H9 (cell line): ENCODE measurements at regions not wholly inside any gene's neighbourhood (a gene's known extent, or its start where the extent isn't known, plus 50 kb on each side); places are given as distances from the start of the nearest gene placed in this dataset.

Source experiments
- DNase-seq: peaks from one replicate; pipeline ENCODE4 v3.0.0-alpha.2; 2017
- H2AFZ ChIP-seq: one replicate; pipeline ENCODE4 v1.6.1; 2013; ENCODE audit warnings: mild to moderate bottlenecking, low read length, control low read depth, moderate library complexity
- H2AK5ac ChIP-seq: 2 replicates; pipeline ENCODE4 v1.6.1; 2013; ENCODE audit warnings: low read length, control low read depth, mixed read lengths; ENCODE audit not compliant: insufficient read length
- H2BK120ac ChIP-seq: one replicate; pipeline ENCODE4 v1.6.1; 2013; ENCODE audit warnings: low read depth, mild to moderate bottlenecking, low read length, control low read depth, inconsistent platforms; ENCODE audit not compliant: poor library complexity, severe bottlenecking
- H2BK12ac ChIP-seq: 2 replicates; pipeline ENCODE4 v1.6.1; 2013; ENCODE audit warnings: low read length, control low read depth, mixed read lengths, low read depth; ENCODE audit not compliant: insufficient read length
- H2BK15ac ChIP-seq: 2 replicates; pipeline ENCODE4 v1.6.1; 2013; ENCODE audit warnings: low read depth, low read length, control low read depth
- H2BK20ac ChIP-seq: one replicate; pipeline ENCODE4 v1.6.1; 2013; ENCODE audit warnings: low read depth, mild to moderate bottlenecking, low read length, control low read depth, inconsistent platforms; ENCODE audit not compliant: poor library complexity, severe bottlenecking
- H2BK5ac ChIP-seq: 2 replicates; pipeline ENCODE4 v1.6.1; 2013; ENCODE audit warnings: low read length, control low read depth, mixed read lengths; ENCODE audit not compliant: insufficient read length
- H3K14ac ChIP-seq: 2 replicates; pipeline ENCODE4 v1.6.1; 2013; ENCODE audit warnings: low read length, control low read depth; ENCODE audit not compliant: insufficient read depth
- H3K18ac ChIP-seq: 2 replicates; pipeline ENCODE4 v1.6.1; 2013; ENCODE audit warnings: low read depth, mild to moderate bottlenecking, mixed read lengths, low read length, control low read depth; ENCODE audit not compliant: insufficient read length
- H3K23ac ChIP-seq: 2 replicates; pipeline ENCODE4 v1.6.1; 2013; ENCODE audit warnings: low read length, control low read depth, mixed read lengths, low read depth; ENCODE audit not compliant: insufficient read length
- H3K23me2 ChIP-seq: 2 replicates; pipeline ENCODE4 v1.6.1; 2013; ENCODE audit warnings: low read depth, mild to moderate bottlenecking, mixed read lengths, low read length, control low read depth; ENCODE audit not compliant: insufficient read length, poor library complexity, severe bottlenecking
- H3K27ac ChIP-seq: 2 replicates; pipeline ENCODE4 v1.5.1; 2013; ENCODE audit warnings: low read length, control low read depth, mixed read lengths, low read depth; ENCODE audit not compliant: insufficient read length
- H3K27me3 ChIP-seq: 2 replicates; pipeline ENCODE4 v1.6.1; 2013; ENCODE audit warnings: low read length, control low read depth, inconsistent platforms; ENCODE audit not compliant: insufficient read depth
- H3K4ac ChIP-seq: 2 replicates; pipeline ENCODE4 v1.6.1; 2013; ENCODE audit warnings: low read depth, mild to moderate bottlenecking, control low read depth, inconsistent platforms, low read length, moderate library complexity
- H3K4me1 ChIP-seq: 2 replicates; pipeline ENCODE4 v1.6.1; 2013; ENCODE audit warnings: low read length, control low read depth, inconsistent platforms; ENCODE audit not compliant: insufficient read depth
- H3K4me2 ChIP-seq: 2 replicates; pipeline ENCODE4 v1.6.1; 2013; ENCODE audit warnings: low read length, control low read depth, mixed read lengths; ENCODE audit not compliant: insufficient read length, insufficient read depth
- H3K56ac ChIP-seq: 2 replicates; pipeline ENCODE4 v1.6.1; 2013; ENCODE audit warnings: low read depth, mild to moderate bottlenecking, mixed read lengths, low read length, control low read depth; ENCODE audit not compliant: insufficient read length
- H3K79me1 ChIP-seq: 2 replicates; pipeline ENCODE4 v1.6.1; 2013; ENCODE audit warnings: low read depth, mild to moderate bottlenecking, moderate library complexity, low read length, control low read depth, inconsistent platforms; ENCODE audit not compliant: insufficient read depth, poor library complexity, severe bottlenecking
- H3K79me2 ChIP-seq: 2 replicates; pipeline ENCODE4 v1.6.1; 2013; ENCODE audit warnings: low read length, control low read depth, inconsistent platforms; ENCODE audit not compliant: insufficient read depth
- H3K9ac ChIP-seq: 2 replicates; pipeline ENCODE4 v1.6.1; 2013; ENCODE audit warnings: low read length, control low read depth, mixed read lengths; ENCODE audit not compliant: insufficient read length; ENCODE audit errors: extremely low read depth
- H3K9me3 ChIP-seq: one replicate; pipeline ENCODE4 v1.6.1; 2013; ENCODE audit warnings: low read depth, low read length, inconsistent platforms; ENCODE audit not compliant: control insufficient read depth
- H3T11ph ChIP-seq: one replicate; pipeline ENCODE4 v1.6.1; 2013; ENCODE audit warnings: mild to moderate bottlenecking, low read length, control low read depth, inconsistent platforms
- H4K20me1 ChIP-seq: one replicate; pipeline ENCODE4 v1.6.1; 2013; ENCODE audit not compliant: control insufficient read depth, insufficient read length, insufficient read depth
- H4K5ac ChIP-seq: 2 replicates; pipeline ENCODE4 v1.6.1; 2013; ENCODE audit warnings: low read depth, mild to moderate bottlenecking, mixed read lengths, low read length, control low read depth; ENCODE audit not compliant: insufficient read length
- H4K8ac ChIP-seq: replicated peaks from 2 replicates; pipeline ENCODE4 v1.6.1; 2013; ENCODE audit warnings: low read length, control low read depth, mixed read lengths, low read depth; ENCODE audit not compliant: insufficient read length
- H4K91ac ChIP-seq: 2 replicates; pipeline ENCODE4 v1.6.1; 2013; ENCODE audit warnings: low read depth, mild to moderate bottlenecking, moderate library complexity, mixed read lengths, low read length, control low read depth; ENCODE audit not compliant: insufficient read length
- H3K27ac Mint-ChIP-seq, 3 experiments: 2 replicates in 2 of 3; 3 replicates in 1 of 3; pipeline ENCODE4 v1.8.0; 2020 to 2021; ENCODE audit warnings: mixed read lengths in 3 of 3, mild to moderate bottlenecking in 1 of 3, moderate library complexity in 1 of 3
- H3K27me3 Mint-ChIP-seq: 2 replicates; pipeline ENCODE4 v1.8.0; 2021; ENCODE audit warnings: low read depth, mild to moderate bottlenecking, moderate library complexity, mixed read lengths
- H3K36me3 Mint-ChIP-seq, 3 experiments: 2 replicates in 2 of 3; 3 replicates in 1 of 3; pipeline ENCODE4 v1.8.0; 2020 to 2021; ENCODE audit warnings: low read depth in 3 of 3, mixed read lengths in 3 of 3; ENCODE audit not compliant: insufficient read depth in 1 of 3
- H3K4me1 Mint-ChIP-seq, 2 experiments: 2 replicates each; pipeline ENCODE4 v1.8.0; 2020; ENCODE audit warnings: mixed read lengths in 2 of 2
- H3K4me3 Mint-ChIP-seq, 2 experiments: 2 replicates in 1 of 2; 3 replicates in 1 of 2; pipeline ENCODE4 v1.8.0; 2020 to 2021; ENCODE audit warnings: mild to moderate bottlenecking in 2 of 2, mixed read lengths in 2 of 2, moderate library complexity in 1 of 2
- H3K9me3 Mint-ChIP-seq, 2 experiments: 2 replicates in 1 of 2; 3 replicates in 1 of 2; pipeline ENCODE4 v1.8.0; 2020; ENCODE audit warnings: mild to moderate bottlenecking in 2 of 2, mixed read lengths in 2 of 2, moderate library complexity in 1 of 2
- CTCF ChIP-seq: fragments of 200-600 bp; sonication (generic); conservative IDR thresholded peaks from 3 replicates; pipeline ENCODE4 v1.8.0; 2021; ENCODE audit warnings: antibody characterized with exemption, mild to moderate bottlenecking
- WGBS: extraction: QIAGEN DNeasy Blood & Tissue Kit; methylation state at CpG from one replicate; pipeline ENCODE4 v1.1.7; 2013; ENCODE audit warnings: missing lambda C conversion rate, low lambda C conversion rate, mixed read lengths; ENCODE audit not compliant: insufficient read length; ENCODE audit errors: extremely low coverage; 5-methylcytosine and 5-hydroxymethylcytosine counted together

- Mint-ChIP-seq H3K27ac (no peak overlapping the region), H3K9me3 (peaks cover 6 to 7% of the 10 kb centered on the region in 2 experiments; a peak in 4 of 5 replicates), H3K27me3 (no peaks in the 10 kb centered on the region), H3K4me3 (no peak overlapping the region), H3K36me3 (peaks cover 0 to 5% (median 4%) of the 10 kb centered on the region in 3 experiments; a peak in 3 of 7 replicates), H3K4me1 (peaks cover 3 to 5% of the 10 kb centered on the region in 2 experiments)
- Histone ChIP-seq H3K23me2 (no peaks in the 10 kb centered on the region), H3T11ph (no peak overlapping the region), H3K4me1 (no peaks in the 10 kb centered on the region), H3K9ac (no peak overlapping the region), H2BK120ac (no peak overlapping the region), H4K20me1 (no peaks in the 10 kb centered on the region), H2AFZ (no peak overlapping the region), H4K8ac (no peak overlapping the region), H3K27me3 (no peaks in the 10 kb centered on the region), H2BK20ac (no peak overlapping the region), H3K9me3 (no peaks in the 10 kb centered on the region), H4K5ac (no peak overlapping the region), H4K91ac (no peak overlapping the region), H3K23ac (no peak overlapping the region), H3K18ac (no peak overlapping the region), H2BK5ac (no peak overlapping the region), H3K79me2 (no peaks in the 10 kb centered on the region), H3K4me2 (no peak overlapping the region), H3K14ac (no peak overlapping the region), H3K79me1 (no peaks in the 10 kb centered on the region), H2BK12ac (no peak overlapping the region), H2BK15ac (no peak overlapping the region), H3K56ac (no peak overlapping the region), H3K27ac (no peak overlapping the region), H3K4ac (no peak overlapping the region), H2AK5ac (no peak overlapping the region)
- DNase-seq = no peak
- no peak for TF ChIP-seq CTCF
- whole genome bisulfite sequencing = no CpG with 5 or more reads among the region's 3 CpGs
Measured at GRCh38 chr5:156273325-156273724, 53.6 kb upstream of the SGCD start.
